Peyer's patch (tissue), 4 donors: ENCODE measurements at regions not wholly inside any gene's neighbourhood (a gene's known extent, or its start where the extent isn't known, plus 50 kb on each side); places are given as distances from the start of the nearest gene placed in this dataset.

ENCODE experiments used
- POLR2A ChIP-seq, 2 donors: fragments of 450-650 bp; IDR thresholded peaks; one replicate each; pipeline ENCODE4 v1.5.1; 2017; ENCODE audit warnings: antibody characterized with exemption in 2 of 2, mild to moderate bottlenecking in 2 of 2, moderate library complexity in 2 of 2
- TF ChIP-seq, protein P1 (sequence below), 6 experiments: fragments of 450-650 bp in 4 of 6; fragments of 200-600 bp in 2 of 6; sonication (generic) in 1 of 6; IDR thresholded peaks; one replicate each; pipeline ENCODE4 v1.5.1; 2017 to 2019; ENCODE audit warnings: antibody characterized with exemption in 6 of 6, mild to moderate bottlenecking in 3 of 6, moderate library complexity in 1 of 6

- TF ChIP-seq, protein P1, sequence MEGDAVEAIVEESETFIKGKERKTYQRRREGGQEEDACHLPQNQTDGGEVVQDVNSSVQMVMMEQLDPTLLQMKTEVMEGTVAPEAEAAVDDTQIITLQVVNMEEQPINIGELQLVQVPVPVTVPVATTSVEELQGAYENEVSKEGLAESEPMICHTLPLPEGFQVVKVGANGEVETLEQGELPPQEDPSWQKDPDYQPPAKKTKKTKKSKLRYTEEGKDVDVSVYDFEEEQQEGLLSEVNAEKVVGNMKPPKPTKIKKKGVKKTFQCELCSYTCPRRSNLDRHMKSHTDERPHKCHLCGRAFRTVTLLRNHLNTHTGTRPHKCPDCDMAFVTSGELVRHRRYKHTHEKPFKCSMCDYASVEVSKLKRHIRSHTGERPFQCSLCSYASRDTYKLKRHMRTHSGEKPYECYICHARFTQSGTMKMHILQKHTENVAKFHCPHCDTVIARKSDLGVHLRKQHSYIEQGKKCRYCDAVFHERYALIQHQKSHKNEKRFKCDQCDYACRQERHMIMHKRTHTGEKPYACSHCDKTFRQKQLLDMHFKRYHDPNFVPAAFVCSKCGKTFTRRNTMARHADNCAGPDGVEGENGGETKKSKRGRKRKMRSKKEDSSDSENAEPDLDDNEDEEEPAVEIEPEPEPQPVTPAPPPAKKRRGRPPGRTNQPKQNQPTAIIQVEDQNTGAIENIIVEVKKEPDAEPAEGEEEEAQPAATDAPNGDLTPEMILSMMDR (IDR thresholded peaks at IDR 0.05) = no peak
- TF ChIP-seq POLR2A (IDR thresholded peaks at IDR 0.05) = no peak
These were observed 336.0 kb downstream of the SUCLA2 start for GRCh38 chr13:47665043-47665442.
